Fibroblast of the aortic adventitia (primary cell): ENCODE measurements at regions not wholly inside any gene's neighbourhood (a gene's known extent, or its start where the extent isn't known, plus 50 kb on each side); places are given as distances from the start of the nearest gene placed in this dataset.

ENCODE experiments used
- DNase-seq: peaks from one replicate; pipeline ENCODE4 v3.0.0-alpha.2; 2010; ENCODE audit warnings: low read depth
- H3K4me3 ChIP-seq: 2 replicates; pipeline ENCODE4 v1.5.1; 2011; ENCODE audit warnings: low read depth, mild to moderate bottlenecking, control low read depth, low read length, moderate library complexity
- TF ChIP-seq, protein P1 (sequence below): IDR thresholded peaks from 2 replicates; pipeline ENCODE4 v1.5.1; 2011; ENCODE audit warnings: mild to moderate bottlenecking, low read length, control low read depth, inconsistent platforms; ENCODE audit not compliant: insufficient read depth

DNA sequence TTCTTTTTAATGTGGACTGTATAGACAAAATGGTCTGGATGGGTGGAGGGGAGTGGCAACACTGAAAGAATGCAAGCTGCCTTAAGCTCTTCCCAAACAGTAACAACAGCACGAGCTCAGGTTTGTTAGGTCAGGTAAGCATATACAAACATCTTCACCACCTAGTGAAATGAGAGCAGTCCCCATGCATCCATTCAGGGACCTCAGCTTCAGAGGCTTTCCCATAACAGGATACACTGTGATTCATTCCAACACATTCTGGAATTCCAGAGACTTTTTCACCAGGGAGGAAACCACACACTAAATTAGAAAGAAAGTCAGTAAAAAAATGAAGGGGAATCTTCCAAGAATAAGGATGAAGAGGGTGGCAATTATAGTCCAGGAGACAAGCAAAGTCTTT lies 50.4 kb upstream of the BZW1 start:
- no peak overlapping the region for H3K4me3 ChIP-seq
- peak; percentile 54 for DNase-seq
- TF ChIP-seq, protein P1, sequence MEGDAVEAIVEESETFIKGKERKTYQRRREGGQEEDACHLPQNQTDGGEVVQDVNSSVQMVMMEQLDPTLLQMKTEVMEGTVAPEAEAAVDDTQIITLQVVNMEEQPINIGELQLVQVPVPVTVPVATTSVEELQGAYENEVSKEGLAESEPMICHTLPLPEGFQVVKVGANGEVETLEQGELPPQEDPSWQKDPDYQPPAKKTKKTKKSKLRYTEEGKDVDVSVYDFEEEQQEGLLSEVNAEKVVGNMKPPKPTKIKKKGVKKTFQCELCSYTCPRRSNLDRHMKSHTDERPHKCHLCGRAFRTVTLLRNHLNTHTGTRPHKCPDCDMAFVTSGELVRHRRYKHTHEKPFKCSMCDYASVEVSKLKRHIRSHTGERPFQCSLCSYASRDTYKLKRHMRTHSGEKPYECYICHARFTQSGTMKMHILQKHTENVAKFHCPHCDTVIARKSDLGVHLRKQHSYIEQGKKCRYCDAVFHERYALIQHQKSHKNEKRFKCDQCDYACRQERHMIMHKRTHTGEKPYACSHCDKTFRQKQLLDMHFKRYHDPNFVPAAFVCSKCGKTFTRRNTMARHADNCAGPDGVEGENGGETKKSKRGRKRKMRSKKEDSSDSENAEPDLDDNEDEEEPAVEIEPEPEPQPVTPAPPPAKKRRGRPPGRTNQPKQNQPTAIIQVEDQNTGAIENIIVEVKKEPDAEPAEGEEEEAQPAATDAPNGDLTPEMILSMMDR, result no peak
